Endothelial cell (in vitro differentiated cells): ENCODE measurements at regions not wholly inside any gene's neighbourhood (a gene's known extent, or its start where the extent isn't known, plus 50 kb on each side); places are given as distances from the start of the nearest gene placed in this dataset.

Source experiments
- DNase-seq: peaks from one replicate; pipeline ENCODE4 v3.0.0; 2021; ENCODE audit warnings: low spot score
- H3K27ac Mint-ChIP-seq: one replicate; pipeline ENCODE4 v1.8.0; 2021; ENCODE audit warnings: mixed read lengths, inconsistent platforms; ENCODE audit not compliant: unreplicated experiment
- H3K27me3 Mint-ChIP-seq: one replicate; pipeline ENCODE4 v1.8.0; 2021; ENCODE audit warnings: mild to moderate bottlenecking, moderate library complexity, mixed read lengths, inconsistent platforms; ENCODE audit not compliant: unreplicated experiment
- H3K36me3 Mint-ChIP-seq: one replicate; pipeline ENCODE4 v1.8.0; 2021; ENCODE audit warnings: mild to moderate bottlenecking, low read depth, mixed read lengths, inconsistent platforms; ENCODE audit not compliant: unreplicated experiment
- H3K4me1 Mint-ChIP-seq: one replicate; pipeline ENCODE4 v1.8.0; 2021; ENCODE audit warnings: mild to moderate bottlenecking, mixed read lengths, inconsistent platforms; ENCODE audit not compliant: unreplicated experiment
- H3K4me3 Mint-ChIP-seq: one replicate; pipeline ENCODE4 v1.8.0; 2021; ENCODE audit warnings: mild to moderate bottlenecking, mixed read lengths, inconsistent platforms; ENCODE audit not compliant: unreplicated experiment
- H3K9me3 Mint-ChIP-seq: one replicate; pipeline ENCODE4 v1.8.0; 2021; ENCODE audit warnings: mixed read lengths, inconsistent platforms; ENCODE audit not compliant: unreplicated experiment
- CTCF ChIP-seq: fragments of 200-600 bp; sonication (generic); IDR thresholded peaks from one replicate; pipeline ENCODE4 v1.5.0; 2021; ENCODE audit warnings: antibody characterized with exemption; ENCODE audit not compliant: unreplicated experiment

- Mint-ChIP-seq H3K36me3 (no peaks in the 10 kb centered on the region), H3K27me3 (peaks cover 2% of the 10 kb centered on the region), H3K27ac (no peak overlapping the region), H3K4me3 (no peak overlapping the region), H3K9me3 (no peaks in the 10 kb centered on the region), H3K4me1 (no peaks in the 10 kb centered on the region)
- no peak for TF ChIP-seq CTCF
- no peak for DNase-seq
Measured at GRCh38 chr3:137438561-137438960, 325.6 kb upstream of the SOX14 start.

- Mint-ChIP-seq H3K27ac (no peak overlapping the region), H3K9me3 (no peaks in the 10 kb centered on the region), H3K27me3 (no peaks in the 10 kb centered on the region), H3K36me3 (no peaks in the 10 kb centered on the region), H3K4me1 (no peaks in the 10 kb centered on the region), H3K4me3 (no peak overlapping the region)
- no peak for TF ChIP-seq CTCF
- DNase-seq, result no peak
Measured at GRCh38 chr3:137460944-137461343, 303.2 kb upstream of the SOX14 start.

GRCh38 chr3:137463131-137463530 is 301.0 kb upstream of the SOX14 start:
- H3K27ac Mint-ChIP-seq, result no peak overlapping the region
- H3K27me3 Mint-ChIP-seq, result no peaks in the 10 kb centered on the region
- no peak for TF ChIP-seq CTCF
- no peak for DNase-seq
- H3K36me3 Mint-ChIP-seq, result no peaks in the 10 kb centered on the region
- H3K9me3 Mint-ChIP-seq, result no peaks in the 10 kb centered on the region
- H3K4me1 Mint-ChIP-seq, result no peaks in the 10 kb centered on the region
- H3K4me3 Mint-ChIP-seq, result no peak overlapping the region

GRCh38 chr3:137464341-137464740 is 299.8 kb upstream of the SOX14 start:
- Mint-ChIP-seq H3K27me3 (no peaks in the 10 kb centered on the region), H3K36me3 (no peaks in the 10 kb centered on the region), H3K9me3 (no peaks in the 10 kb centered on the region), H3K4me1 (no peaks in the 10 kb centered on the region), H3K27ac (no peak overlapping the region), H3K4me3 (no peak overlapping the region)
- no peak for TF ChIP-seq CTCF
- no peak for DNase-seq

- Mint-ChIP-seq H3K9me3 (no peaks in the 10 kb centered on the region), H3K36me3 (no peaks in the 10 kb centered on the region), H3K27me3 (no peaks in the 10 kb centered on the region), H3K4me1 (peaks cover 4% of the 10 kb centered on the region), H3K27ac (no peak overlapping the region), H3K4me3 (no peak overlapping the region)
- no peak for TF ChIP-seq CTCF
- no peak for DNase-seq
Measured at GRCh38 chr3:137468446-137468845, 295.7 kb upstream of the SOX14 start.
